IMR-90 (cell line): ENCODE measurements at regions not wholly inside any gene's neighbourhood (a gene's known extent, or its start where the extent isn't known, plus 50 kb on each side); places are given as distances from the start of the nearest gene placed in this dataset. TPM values are rescaled to one million over a fixed set of nuclear protein-coding genes. Genes with fewer than 3 reads are reported as not detected.

Experiments
- microRNA-seq, 2 experiments: library from miRNA; stranded (forward) in 1 of 2; unstranded in 1 of 2; fragments of 10-50 nt in 1 of 2; fragments of <30 nt in 1 of 2; gene quantifications in 1 of 2; microRNA quantifications in 1 of 2; one replicate each; pipeline versions ENCODE3 to v1.1.0; 2013 to 2020; ENCODE audit not compliant: insufficient read depth in 1 of 2, insufficient read length in 1 of 2, unreplicated experiment in 1 of 2
- small RNA-seq, 5 experiments: library from RNA; depleted of rRNA; stranded (forward); fragments of <200 nt; gene quantifications; one replicate each; pipeline ENCODE3, GENCODE V24; 2012

Small RNAs in the stretch of these regions (microRNA-seq; reads per million reads assigned to microRNA genes)
- gene MIR1246 (ENCODE audit: unreplicated experiment) (not detected), gene RNA5SP112 (ENCODE audit: insufficient read depth, insufficient read length) (not detected), gene RNU6-187P (ENCODE audit: insufficient read depth, insufficient read length) (not detected), gene RNU6ATAC14P (ENCODE audit: insufficient read depth, insufficient read length) (not detected)

Small RNAs in the stretch of these regions (small RNA-seq; reads per million reads assigned to genes)
- gene RNA5SP112 (0 reads per million in 5 experiments), gene RNU6-187P (0 to 3.6 (median 0) reads per million in 5 experiments), gene RNU6ATAC14P (0 to 0.60 (median 0) reads per million in 5 experiments)
